G401 (cell line): ENCODE measurements at regions not wholly inside any gene's neighbourhood (a gene's known extent, or its start where the extent isn't known, plus 50 kb on each side); places are given as distances from the start of the nearest gene placed in this dataset.
"Not testable (repeated sequence)": the region's sequence is repeated elsewhere in the genome, so short reads cannot be mapped to it uniquely, and the experiment has no call there.

Experiments used
- DNase-seq: peaks from one replicate; pipeline ENCODE4 v3.0.0-alpha.2; 2015; ENCODE audit warnings: low spot score
- in situ Hi-C: cut with HindIII; loops from 2 replicates; pipeline ENCODE4 v1.10.0; 2016; ENCODE audit warnings: low sequenced_read_pairs, mixed read lengths

GRCh38 chr16:64679976-64680690 lies 441.7 kb downstream of the CDH11 start:
- no peak for DNase-seq
- in situ Hi-C loops, result no loop called here

- in situ Hi-C loops, result no loop called here
- no peak for DNase-seq
Measured at GRCh38 chr16:64669573-64669972, 452.3 kb downstream of the CDH11 start.

- no peak for DNase-seq
- in situ Hi-C loops, result no loop called here
Measured at GRCh38 chr16:64667334-64667877, 454.5 kb downstream of the CDH11 start.

GRCh38 chr16:64662312-64662711 lies 459.6 kb downstream of the CDH11 start:
- in situ Hi-C loops, result not testable (repeated sequence)

GRCh38 chr16:64659866-64660265 lies 462.0 kb downstream of the CDH11 start:
- DNase-seq, result no peak
- in situ Hi-C loops, result no loop called here

More at GRCh38 chr16:64662312-64662711, 459.6 kb downstream of the CDH11 start:
- DNase-seq, result not testable (repeated sequence)

GRCh38 chr16:64657316-64658011 lies 464.4 kb downstream of the CDH11 start:
- in situ Hi-C loops, result no loop called here
- no peak for DNase-seq

GRCh38 chr16:64656471-64656870 lies 465.4 kb downstream of the CDH11 start:
- DNase-seq, result no peak
- in situ Hi-C loops, result no loop called here

GRCh38 chr16:64654178-64654577 lies 467.7 kb downstream of the CDH11 start:
- in situ Hi-C loops, result no loop called here
- DNase-seq, result no peak

- DNase-seq, result no peak
- in situ Hi-C loops, result no loop called here
Measured at GRCh38 chr16:64648282-64648681, 473.6 kb downstream of the CDH11 start.

- in situ Hi-C loops, result no loop called here
Measured at GRCh38 chr16:64641343-64641742, 480.5 kb downstream of the CDH11 start.

GRCh38 chr16:64638766-64639165 lies 483.1 kb downstream of the CDH11 start:
- in situ Hi-C loops, result no loop called here
- no peak for DNase-seq

More at GRCh38 chr16:64641343-64641742, 480.5 kb downstream of the CDH11 start:
- DNase-seq, result no peak

GRCh38 chr16:64629622-64630021 lies 492.2 kb downstream of the CDH11 start:
- no peak for DNase-seq
- in situ Hi-C loops, result no loop called here

- in situ Hi-C loops, result no loop called here
- DNase-seq, result peak; percentile 90
Measured at GRCh38 chr16:64627781-64628180, 494.1 kb downstream of the CDH11 start.

GRCh38 chr16:64627288-64627687 lies 494.6 kb downstream of the CDH11 start:
- peak; percentile 25 for DNase-seq

GRCh38 chr16:64626776-64627175 lies 495.1 kb downstream of the CDH11 start:
- in situ Hi-C loops, result no loop called here
- DNase-seq, result peak; percentile 85

More at GRCh38 chr16:64627288-64627687, 494.6 kb downstream of the CDH11 start:
- in situ Hi-C loops, result no loop called here

GRCh38 chr16:64621616-64622015 lies 500.2 kb downstream of the CDH11 start:
- in situ Hi-C loops, result no loop called here

GRCh38 chr16:64617836-64618476 lies 503.9 kb downstream of the CDH11 start:
- DNase-seq, result no peak
- in situ Hi-C loops, result no loop called here

More at GRCh38 chr16:64621616-64622015, 500.2 kb downstream of the CDH11 start:
- DNase-seq, result no peak

GRCh38 chr16:64615630-64616280 lies 506.1 kb downstream of the CDH11 start:
- DNase-seq, result no peak
- in situ Hi-C loops, result no loop called here

GRCh38 chr16:64596196-64596595 lies 525.7 kb downstream of the CDH11 start:
- no peak for DNase-seq
- in situ Hi-C loops, result no loop called here
